Panc1 (cell line): ENCODE measurements at regions not wholly inside any gene's neighbourhood (a gene's known extent, or its start where the extent isn't known, plus 50 kb on each side); places are given as distances from the start of the nearest gene placed in this dataset.

ENCODE experiments used
- ATAC-seq: fragments of 200-7000 bp; cut with Tn5 transposase; 2 replicates; pipeline ENCODE4 v1.9.1; 2020; ENCODE audit warnings: mild to moderate bottlenecking, moderate library complexity
- BruUV-seq: library from RNA; stranded (reverse); fragments of 400-500 nt; replicated peaks from 2 replicates; lab custom pipeline; 2021; lab: Mats Ljungman, UMichigan
- CTCF ChIA-PET: fragments of 300-600 bp; sonication (Branson Sonifier 250); formaldehyde crosslinking; loops from one replicate; lab custom pipeline; 2022; ENCODE audit warnings: antibody characterized with exemption; lab: Charles Lee
- POLR2A ChIA-PET: fragments of 300-600 bp; sonication (Branson Sonifier 250); formaldehyde crosslinking; loops from one replicate; lab custom pipeline; 2022; ENCODE audit warnings: antibody characterized with exemption; lab: Charles Lee
- DNase-seq: peaks from one replicate; pipeline ENCODE4 v3.0.0-alpha.2; 2010; ENCODE audit warnings: low read depth, low spot score
- H3K27ac ChIP-seq: 2 replicates; pipeline ENCODE4 v1.5.1; 2011; ENCODE audit warnings: mild to moderate bottlenecking, low read length, inconsistent platforms
- H3K27me3 ChIP-seq: fragments of 200-500 bp; sonication (Bioruptor generic); 2 replicates; pipeline ENCODE4 v1.6.0; 2014; ENCODE audit warnings: low read length, inconsistent platforms; ENCODE audit not compliant: control insufficient read depth, insufficient read depth
- H3K36me3 ChIP-seq: fragments of 200-500 bp; sonication (Bioruptor generic); 2 replicates; pipeline ENCODE4 v1.5.1; 2014; ENCODE audit warnings: inconsistent platforms, mild to moderate bottlenecking, low read length, moderate library complexity; ENCODE audit not compliant: control insufficient read depth, insufficient read depth
- H3K4me1 ChIP-seq: 2 replicates; pipeline ENCODE4 v1.5.1; 2011; ENCODE audit warnings: inconsistent platforms, mild to moderate bottlenecking, low read length, moderate library complexity; ENCODE audit not compliant: control insufficient read depth, insufficient read depth
- H3K4me3 ChIP-seq, 2 experiments: 2 replicates each; pipeline ENCODE4 v1.5.1; 2011 to 2012; ENCODE audit warnings: low read depth in 2 of 2, low read length in 2 of 2, mild to moderate bottlenecking in 2 of 2, inconsistent platforms in 1 of 2, moderate library complexity in 1 of 2
- H3K9me3 ChIP-seq: fragments of 200-500 bp; sonication (Bioruptor generic); 2 replicates; pipeline ENCODE4 v1.5.1; 2014; ENCODE audit warnings: low read depth, mild to moderate bottlenecking, inconsistent platforms, low read length, moderate library complexity; ENCODE audit not compliant: control insufficient read depth, insufficient read depth
- CTCF ChIP-seq: fragments of 450-650 bp; IDR thresholded peaks from 2 replicates; pipeline ENCODE4 v1.5.1; 2017; ENCODE audit warnings: mild to moderate bottlenecking
- POLR2AphosphoS5 ChIP-seq: IDR thresholded peaks from 2 replicates; pipeline ENCODE4 v1.6.1; 2012; ENCODE audit warnings: mild to moderate bottlenecking, low read depth, low read length, moderate library complexity
- REST ChIP-seq, 2 experiments: IDR thresholded peaks; 2 replicates each; pipeline ENCODE4 v1.6.1; 2011 to 2012; ENCODE audit warnings: low read depth in 2 of 2, control low read depth in 1 of 2, low read length in 1 of 2, mild to moderate bottlenecking in 1 of 2, moderate library complexity in 1 of 2; ENCODE audit not compliant: insufficient read depth in 1 of 2
- SIN3A ChIP-seq: IDR thresholded peaks from 2 replicates; pipeline ENCODE4 v1.6.1; 2012; ENCODE audit warnings: low read depth, mild to moderate bottlenecking, low read length, moderate library complexity, borderline replicate concordance; ENCODE audit not compliant: insufficient read depth
- TCF7L2 ChIP-seq: IDR thresholded peaks from 2 replicates; pipeline ENCODE4 v1.6.1; 2011; ENCODE audit warnings: mild to moderate bottlenecking, low read depth, low read length, inconsistent platforms
- in situ Hi-C: cut with HindIII; loops from 2 replicates; pipeline ENCODE4 v1.10.0; 2016; ENCODE audit warnings: low sequenced_read_pairs, low pct_unique_long_range_greater_than_20kb
- intact Hi-C: fragments of 100-400 bp; cut with micrococcal nuclease; formaldehyde crosslinking; loops from one replicate; pipeline ENCODE4 v1.10.0; 2022; ENCODE audit not compliant: unreplicated experiment

DNA sequence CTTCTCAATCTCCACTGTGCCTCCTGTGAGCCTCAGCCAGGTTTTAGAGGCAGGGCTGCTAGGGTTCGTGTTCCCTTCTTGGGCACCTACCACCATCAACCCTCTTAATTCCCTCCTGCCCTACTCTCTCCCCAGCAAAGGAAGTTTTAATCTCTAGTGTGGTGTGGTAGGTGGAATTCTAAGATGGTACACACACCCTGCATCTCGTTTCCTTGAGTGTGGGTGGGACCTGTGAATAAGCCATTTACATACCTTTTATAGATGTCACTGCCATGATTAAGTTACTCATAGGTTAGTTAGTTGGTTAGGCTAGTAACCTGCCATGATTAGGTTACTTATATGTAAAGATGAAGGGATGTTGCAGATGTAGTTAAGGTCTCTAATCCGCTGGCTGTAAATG lies 114.8 kb upstream of the VRK1 start:
- POLR2A ChIA-PET, result no interaction called here
- no TSS peak for BruUV-seq
- no peak for TF ChIP-seq SIN3A
- TF ChIP-seq REST (IDR thresholded peaks at IDR 0.05; ENCODE audit: insufficient read depth in 1 of 2, low read depth in 2 of 2, low read length in 1 of 2), result no peak
- TF ChIP-seq POLR2AphosphoS5, result no peak
- no peak for TF ChIP-seq TCF7L2
- TF ChIP-seq CTCF, result no peak
- Histone ChIP-seq H3K36me3 (no peaks in the 10 kb centered on the region), H3K27me3 (no peaks in the 10 kb centered on the region), H3K4me3 (no peak overlapping the region), H3K4me1 (no peaks in the 10 kb centered on the region), H3K9me3 (no peaks in the 10 kb centered on the region), H3K27ac (no peak overlapping the region)
- no peak for DNase-seq
- CTCF ChIA-PET, result no interaction called here
- ATAC-seq, result no peak
- in situ Hi-C loops, result no loop called here
- intact Hi-C loops, result no loop called here

GRCh38 chr14:96683562-96684289 lies 113.5 kb upstream of the VRK1 start:
- Histone ChIP-seq H3K36me3 (no peaks in the 10 kb centered on the region), H3K27ac (no peak overlapping the region), H3K9me3 (no peaks in the 10 kb centered on the region), H3K27me3 (no peaks in the 10 kb centered on the region), H3K4me1 (no peaks in the 10 kb centered on the region), H3K4me3 (no peak overlapping the region)
- CTCF ChIA-PET, result no interaction called here
- intact Hi-C loops (no loop called here), in situ Hi-C loops (no loop called here)
- TF ChIP-seq CTCF (no peak), TCF7L2 (no peak)
- no TSS peak for BruUV-seq
- POLR2A ChIA-PET, result no interaction called here
- DNase-seq (no peak), ATAC-seq (no peak)
